NCI-H748 (cell line): ENCODE measurements at regions not wholly inside any gene's neighbourhood (a gene's known extent, or its start where the extent isn't known, plus 50 kb on each side); places are given as distances from the start of the nearest gene placed in this dataset.
A peak's percentile ranks its signal among the peaks of the same experiment; 100 is the strongest.

Experiments
- DNase-seq: peaks from one replicate; lab custom pipeline; 2025; ENCODE audit not compliant: unreplicated experiment; lab: John Stamatoyannopoulos, UW

GRCh38 chr2:171608168-171608567 lies 79.1 kb upstream of the DYNC1I2 start:
- no peak for DNase-seq

- DNase-seq = no peak
These were observed 76.4 kb upstream of the DYNC1I2 start for GRCh38 chr2:171610824-171611223.

GRCh38 chr2:171615069-171615468 lies 72.2 kb upstream of the DYNC1I2 start:
- no peak for DNase-seq

GRCh38 chr2:171617981-171618380 lies 69.3 kb upstream of the DYNC1I2 start:
- DNase-seq = no peak

- no peak for DNase-seq
These were observed 62.3 kb upstream of the DYNC1I2 start for GRCh38 chr2:171625006-171625405.

- DNase-seq = no peak
These were observed 60.3 kb upstream of the DYNC1I2 start for GRCh38 chr2:171626949-171627348.

GRCh38 chr2:171627412-171627811 lies 59.9 kb upstream of the DYNC1I2 start:
- no peak for DNase-seq

GRCh38 chr2:171629113-171629512 lies 58.2 kb upstream of the DYNC1I2 start:
- no peak for DNase-seq

GRCh38 chr2:171630089-171630770 lies 57.0 kb upstream of the DYNC1I2 start:
- no peak for DNase-seq

GRCh38 chr2:171630812-171631626 lies 56.2 kb upstream of the DYNC1I2 start:
- peak; percentile 32 for DNase-seq
